ENCODE measurements at regions not wholly inside any gene's neighbourhood (a gene's known extent, or its start where the extent isn't known, plus 50 kb on each side); places are given as distances from the start of the nearest gene placed in this dataset.

DNA sequence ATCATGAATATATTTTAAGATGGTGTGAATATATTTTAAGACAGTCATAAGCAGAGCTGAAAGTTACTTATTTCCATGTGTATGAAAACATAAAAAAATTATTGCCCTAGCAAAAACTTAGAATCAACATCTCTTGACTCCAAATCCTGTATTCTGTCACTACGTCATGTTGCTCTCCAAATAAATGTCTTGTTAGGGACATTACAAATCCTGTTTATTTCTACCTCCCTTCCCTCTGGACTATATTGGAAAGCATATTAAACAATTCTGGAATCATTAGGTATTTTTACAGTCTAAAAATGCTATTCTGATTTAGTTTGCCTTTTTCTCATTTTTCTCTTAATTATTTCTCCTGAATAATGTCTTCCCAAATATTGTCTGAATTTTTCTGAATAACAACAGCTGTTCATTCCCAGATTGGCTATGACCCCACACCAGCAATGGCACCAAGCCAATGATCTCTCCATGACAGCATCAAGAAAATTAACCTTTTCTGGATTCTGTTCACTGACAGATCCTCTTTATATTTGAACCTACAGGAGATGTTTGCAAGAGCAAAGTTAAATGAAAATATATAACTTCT lies 523.1 kb downstream of the IQCM start:
- no peak for TF ChIP-seq POLR2A (IDR thresholded peaks at IDR 0.05)
- TF ChIP-seq, protein P1, sequence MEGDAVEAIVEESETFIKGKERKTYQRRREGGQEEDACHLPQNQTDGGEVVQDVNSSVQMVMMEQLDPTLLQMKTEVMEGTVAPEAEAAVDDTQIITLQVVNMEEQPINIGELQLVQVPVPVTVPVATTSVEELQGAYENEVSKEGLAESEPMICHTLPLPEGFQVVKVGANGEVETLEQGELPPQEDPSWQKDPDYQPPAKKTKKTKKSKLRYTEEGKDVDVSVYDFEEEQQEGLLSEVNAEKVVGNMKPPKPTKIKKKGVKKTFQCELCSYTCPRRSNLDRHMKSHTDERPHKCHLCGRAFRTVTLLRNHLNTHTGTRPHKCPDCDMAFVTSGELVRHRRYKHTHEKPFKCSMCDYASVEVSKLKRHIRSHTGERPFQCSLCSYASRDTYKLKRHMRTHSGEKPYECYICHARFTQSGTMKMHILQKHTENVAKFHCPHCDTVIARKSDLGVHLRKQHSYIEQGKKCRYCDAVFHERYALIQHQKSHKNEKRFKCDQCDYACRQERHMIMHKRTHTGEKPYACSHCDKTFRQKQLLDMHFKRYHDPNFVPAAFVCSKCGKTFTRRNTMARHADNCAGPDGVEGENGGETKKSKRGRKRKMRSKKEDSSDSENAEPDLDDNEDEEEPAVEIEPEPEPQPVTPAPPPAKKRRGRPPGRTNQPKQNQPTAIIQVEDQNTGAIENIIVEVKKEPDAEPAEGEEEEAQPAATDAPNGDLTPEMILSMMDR (IDR thresholded peaks at IDR 0.05) = no peak
- DNase-seq = no peak
- Histone ChIP-seq H3K4me1 (replicated peaks in 1 of 2) (no peaks in the 10 kb centered on the region), H3K27me3 (no peaks in the 10 kb centered on the region), H3K36me3 (replicated peaks in 1 of 2) (no peaks in the 10 kb centered on the region), H3K9me3 (replicated peaks in 1 of 3) (no peaks in the 10 kb centered on the region), H3K27ac (no peak overlapping the region), H3K4me3 (no peak overlapping the region)
- intact Hi-C loops (cut with DNase I) = no loop called here
- 58 to 74% (median 61%) methylated on average over 1 of the region's 1 CpG for WGBS, 4 donors

DNA sequence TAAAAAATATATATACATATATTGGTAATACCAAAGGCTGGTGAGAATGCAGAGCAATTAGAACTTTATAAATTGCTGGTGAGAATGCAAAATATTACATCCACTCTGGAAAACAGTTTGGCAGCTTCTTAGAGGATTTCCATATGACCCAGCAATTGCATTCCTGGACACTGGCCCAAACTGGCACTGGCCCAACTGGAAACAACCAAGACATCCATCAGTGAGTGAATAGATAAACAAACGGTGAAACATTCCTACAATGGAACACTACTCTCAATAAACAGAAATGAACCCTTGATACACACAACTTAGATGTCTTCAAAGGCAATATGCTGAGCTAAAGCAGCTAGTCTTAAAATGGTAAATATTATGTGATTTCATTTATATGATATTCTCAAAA lies 524.2 kb downstream of the IQCM start:
- intact Hi-C loops (cut with DNase I) = no loop called here
- Histone ChIP-seq H3K4me1 (replicated peaks in 1 of 2) (no peaks in the 10 kb centered on the region), H3K9me3 (replicated peaks in 1 of 3) (no peaks in the 10 kb centered on the region), H3K36me3 (replicated peaks in 1 of 2) (no peaks in the 10 kb centered on the region), H3K27me3 (no peaks in the 10 kb centered on the region), H3K4me3 (no peak overlapping the region), H3K27ac (no peak overlapping the region)
- WGBS, 4 donors = 6 to 20% (median 19%) methylated on average over 1 of the region's 1 CpG
- peak; percentile 18 to 75 (median 39) for DNase-seq
- TF ChIP-seq, protein P1 (IDR thresholded peaks at IDR 0.05) = no peak
- TF ChIP-seq POLR2A (IDR thresholded peaks at IDR 0.05) = no peak

DNA sequence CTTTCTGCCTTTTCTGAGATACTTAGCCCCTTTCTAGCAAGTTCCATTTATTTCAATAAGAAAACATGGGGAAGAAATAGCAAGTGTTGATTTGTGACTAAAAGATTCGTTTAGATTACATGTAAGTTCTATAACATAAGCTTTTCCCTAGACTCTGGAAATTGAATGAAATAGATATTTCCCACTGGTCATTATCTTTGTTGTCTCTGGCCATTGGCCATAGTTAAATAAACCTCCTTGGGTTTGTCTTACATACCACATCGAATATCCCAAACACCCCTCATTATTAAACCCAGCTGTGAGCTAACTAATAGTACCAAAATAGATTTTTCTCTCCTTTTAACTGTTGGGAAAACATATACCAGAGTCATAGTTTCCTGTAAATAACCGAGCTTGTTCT lies 534.8 kb downstream of the IQCM start:
- WGBS, 4 donors = 47 to 54% (median 49%) methylated on average over 3 of the region's 3 CpGs
- intact Hi-C loops (cut with DNase I) = no loop called here
- no peaks in the 10 kb centered on the region for H3K9me3 ChIP-seq (replicated peaks in 1 of 3)
- H3K4me3 ChIP-seq = no peak overlapping the region
- DNase-seq = no peak
- H3K27ac ChIP-seq = no peak overlapping the region
- no peaks in the 10 kb centered on the region for H3K27me3 ChIP-seq
- no peak for TF ChIP-seq POLR2A (IDR thresholded peaks at IDR 0.05)
- TF ChIP-seq, protein P1 (IDR thresholded peaks at IDR 0.05) = no peak
- no peaks in the 10 kb centered on the region for H3K36me3 ChIP-seq (replicated peaks in 1 of 2)
- no peaks in the 10 kb centered on the region for H3K4me1 ChIP-seq (replicated peaks in 1 of 2)

DNA sequence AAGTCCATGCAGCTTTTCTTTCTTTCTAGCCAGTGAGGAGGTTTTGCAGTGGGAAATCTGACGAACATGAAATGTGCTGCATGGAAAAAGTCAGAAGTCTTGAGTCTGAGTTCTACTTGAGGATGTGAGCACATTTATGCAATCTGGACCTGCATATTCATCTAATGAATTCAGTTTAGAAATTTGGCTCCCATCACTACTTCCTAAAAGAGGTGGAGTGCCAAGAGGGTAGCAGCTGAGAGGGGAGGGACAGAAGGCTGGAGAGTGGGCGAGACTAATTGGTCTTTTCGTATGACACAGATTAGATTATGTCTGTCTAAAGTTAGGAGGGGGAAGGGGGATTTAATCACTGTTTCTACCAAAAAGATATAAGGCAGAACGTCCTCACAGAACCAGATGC lies 535.9 kb downstream of the IQCM start:
- Histone ChIP-seq H3K4me3 (no peak overlapping the region), H3K9me3 (replicated peaks in 1 of 3) (no peaks in the 10 kb centered on the region), H3K4me1 (replicated peaks in 1 of 2) (no peaks in the 10 kb centered on the region), H3K27me3 (no peaks in the 10 kb centered on the region), H3K36me3 (replicated peaks in 1 of 2) (no peaks in the 10 kb centered on the region), H3K27ac (no peak overlapping the region)
- no peak for DNase-seq
- no peak for TF ChIP-seq POLR2A (IDR thresholded peaks at IDR 0.05)
- TF ChIP-seq, protein P1 (IDR thresholded peaks at IDR 0.05) = no peak
- 45 to 56% (median 51%) methylated on average over 4 of the region's 4 CpGs for WGBS, 4 donors
- intact Hi-C loops (cut with DNase I) = no loop called here
